HEK293T (cell line): ENCODE measurements at regions not wholly inside any gene's neighbourhood (a gene's known extent, or its start where the extent isn't known, plus 50 kb on each side); places are given as distances from the start of the nearest gene placed in this dataset.

Experiments
- CTCF ChIA-PET: fragments of 350-600 bp; formaldehyde crosslinking; extraction: SDS; loops from one replicate; lab custom pipeline; 2021; ENCODE audit warnings: antibody characterized with exemption, inconsistent platforms; lab: Yijun Ruan, JAX
- POLR2A ChIA-PET: fragments of 350-600 bp; formaldehyde crosslinking; extraction: SDS; loops from one replicate; lab custom pipeline; 2020; ENCODE audit warnings: antibody characterized with exemption, inconsistent platforms; lab: Yijun Ruan, JAX
- DNase-seq: peaks from one replicate; pipeline ENCODE4 v3.0.0; 2012; ENCODE audit warnings: mixed read lengths; ENCODE audit errors: extremely low spot score
- ARNT ChIP-seq: fragments of 450-650 bp; IDR thresholded peaks from 2 replicates; pipeline ENCODE4 v1.6.1; 2017; ENCODE audit warnings: mild to moderate bottlenecking
- BHLHE40 ChIP-seq: fragments of 450-650 bp; IDR thresholded peaks from 2 replicates; pipeline ENCODE4 v1.6.1; 2016; ENCODE audit warnings: mild to moderate bottlenecking, moderate library complexity, borderline replicate concordance
- CTBP1 ChIP-seq: fragments of 450-650 bp; IDR thresholded peaks from 2 replicates; pipeline ENCODE4 v1.6.1; 2016; ENCODE audit warnings: borderline replicate concordance
- ELF4 ChIP-seq: fragments of 450-650 bp; IDR thresholded peaks from 2 replicates; pipeline ENCODE4 v1.6.1; 2017; ENCODE audit warnings: antibody characterized with exemption
- FOXA1 ChIP-seq: fragments of 450-650 bp; IDR thresholded peaks from 2 replicates; pipeline ENCODE4 v1.6.1; 2016; ENCODE audit warnings: mild to moderate bottlenecking
- FOXK2 ChIP-seq: fragments of 450-650 bp; IDR thresholded peaks from 2 replicates; pipeline ENCODE4 v1.6.1; 2016; ENCODE audit warnings: mild to moderate bottlenecking
- FOXM1 ChIP-seq: fragments of 450-650 bp; IDR thresholded peaks from 2 replicates; pipeline ENCODE4 v1.6.1; 2017; ENCODE audit warnings: mild to moderate bottlenecking, borderline replicate concordance
- HDGF ChIP-seq: fragments of 450-650 bp; IDR thresholded peaks from 2 replicates; pipeline ENCODE4 v1.6.1; 2017; ENCODE audit warnings: antibody characterized with exemption, borderline replicate concordance
- L3MBTL2 ChIP-seq: fragments of 450-650 bp; conservative IDR thresholded peaks from 2 replicates; pipeline ENCODE4 v1.6.1; 2016; ENCODE audit warnings: mild to moderate bottlenecking
- LEF1 ChIP-seq: fragments of 450-650 bp; IDR thresholded peaks from 2 replicates; pipeline ENCODE4 v1.6.1; 2017; ENCODE audit warnings: mild to moderate bottlenecking, borderline replicate concordance
- NFRKB ChIP-seq: fragments of 450-650 bp; IDR thresholded peaks from 2 replicates; pipeline ENCODE4 v1.6.1; 2016; ENCODE audit warnings: mild to moderate bottlenecking, moderate library complexity
- PKNOX1 ChIP-seq: fragments of 450-650 bp; IDR thresholded peaks from 2 replicates; pipeline ENCODE4 v1.6.1; 2016
- SP1 ChIP-seq: fragments of 450-650 bp; IDR thresholded peaks from 2 replicates; pipeline ENCODE4 v1.6.1; 2017
- SUZ12 ChIP-seq: fragments of 450-650 bp; IDR thresholded peaks from 2 replicates; pipeline ENCODE4 v1.6.1; 2016; ENCODE audit warnings: mild to moderate bottlenecking
- TARDBP ChIP-seq: fragments of 450-650 bp; IDR thresholded peaks from 2 replicates; pipeline ENCODE4 v1.6.1; 2016
- ZNF384 ChIP-seq: fragments of 450-650 bp; IDR thresholded peaks from 2 replicates; pipeline ENCODE4 v1.6.1; 2016

GRCh38 chr4:171117457-171117856, 695.7 kb upstream of the GALNTL6 start:
- ChIA-PET CTCF (no interaction called here), POLR2A (no interaction called here)
- no peak for TF ChIP-seq L3MBTL2
- TF ChIP-seq PKNOX1: no peak
- no peak for TF ChIP-seq BHLHE40
- TF ChIP-seq SUZ12: no peak
- DNase-seq: no peak

GRCh38 chr4:171101845-171102244, 711.4 kb upstream of the GALNTL6 start:
- CTCF ChIA-PET: no interaction called here
- POLR2A ChIA-PET: no interaction called here
- DNase-seq: no peak
- TF ChIP-seq CTBP1 (no peak), PKNOX1 (no peak), FOXM1 (no peak), ZNF384 (no peak), HDGF (no peak), FOXK2 (no peak), FOXA1 (no peak), BHLHE40 (no peak), SP1 (no peak), ARNT (no peak), L3MBTL2 (no peak), NFRKB (no peak)

- POLR2A ChIA-PET: no interaction called here
- CTCF ChIA-PET: no interaction called here
- DNase-seq: no peak
- TF ChIP-seq NFRKB (no peak), L3MBTL2 (no peak), ELF4 (no peak), ARNT (no peak), SUZ12 (no peak)
These were observed 726.1 kb upstream of the GALNTL6 start for GRCh38 chr4:171087089-171087488.

- ChIA-PET CTCF (no interaction called here), POLR2A (no interaction called here)
- TF ChIP-seq ZNF384: no peak
- no peak for TF ChIP-seq CTBP1
- TF ChIP-seq LEF1: no peak
- no peak for TF ChIP-seq ELF4
- TF ChIP-seq SP1: no peak
- TF ChIP-seq TARDBP: no peak
- no peak for TF ChIP-seq L3MBTL2
- no peak for TF ChIP-seq FOXA1
- no peak for TF ChIP-seq SUZ12
- TF ChIP-seq ARNT: no peak
- TF ChIP-seq FOXK2: no peak
- no peak for TF ChIP-seq FOXM1
- no peak for TF ChIP-seq PKNOX1
- no peak for TF ChIP-seq HDGF
- no peak for TF ChIP-seq NFRKB
- no peak for TF ChIP-seq BHLHE40
- DNase-seq: no peak
These were observed 745.8 kb upstream of the GALNTL6 start for GRCh38 chr4:171067422-171067821.

- no peak for TF ChIP-seq SP1
- TF ChIP-seq ZNF384: no peak
- TF ChIP-seq FOXM1: no peak
- no peak for TF ChIP-seq L3MBTL2
- no peak for TF ChIP-seq FOXK2
- no peak for TF ChIP-seq BHLHE40
- no peak for TF ChIP-seq NFRKB
- TF ChIP-seq PKNOX1: no peak
- no peak for TF ChIP-seq TARDBP
- TF ChIP-seq ELF4: no peak
- DNase-seq: no peak
- CTCF ChIA-PET: no interaction called here
- POLR2A ChIA-PET: no interaction called here
These were observed 763.8 kb upstream of the GALNTL6 start for GRCh38 chr4:171049380-171049779.

- CTCF ChIA-PET: no interaction called here
These were observed 770.1 kb upstream of the GALNTL6 start for GRCh38 chr4:171042989-171043524.

More at GRCh38 chr4:171042989-171043524, 770.1 kb upstream of the GALNTL6 start:
- no peak for TF ChIP-seq FOXM1
- TF ChIP-seq SP1: no peak
- TF ChIP-seq HDGF: no peak
- TF ChIP-seq LEF1: no peak
- no peak for TF ChIP-seq L3MBTL2
- no peak for TF ChIP-seq BHLHE40
- DNase-seq: no peak
- POLR2A ChIA-PET: no interaction called here
